Heart left ventricle (tissue), 16 donors: ENCODE measurements at regions not wholly inside any gene's neighbourhood (a gene's known extent, or its start where the extent isn't known, plus 50 kb on each side); places are given as distances from the start of the nearest gene placed in this dataset.

Source experiments
- ATAC-seq, 4 donors: fragments of 200-7000 bp; cut with Tn5 transposase; one replicate each; pipeline ENCODE4 v1.9.1; 2020 to 2022; ENCODE audit warnings: moderate library complexity in 4 of 4, mild to moderate bottlenecking in 3 of 4, moderate number of reproducible peaks in 1 of 4
- DNase-seq, 5 donors: peaks; one replicate each; pipeline ENCODE4 v3.0.0-alpha.2; 2020
- H3K27ac ChIP-seq, 12 donors: fragments of 200-600 bp; sonication (generic) in 4 of 12; one replicate each; pipeline versions ENCODE4 v1.5.0 to v1.8.0; 2016 to 2022; ENCODE audit warnings: mild to moderate bottlenecking in 2 of 12
- H3K27me3 ChIP-seq, 9 donors: fragments of 200-600 bp; sonication (generic) in 2 of 9; one replicate each; pipeline versions ENCODE4 v1.5.1 to v1.8.0; 2016 to 2022; ENCODE audit warnings: mild to moderate bottlenecking in 3 of 9
- H3K36me3 ChIP-seq, 9 donors: fragments of 200-600 bp; sonication (generic) in 2 of 9; one replicate each; pipeline versions ENCODE4 v1.5.0 to v1.8.0; 2018 to 2022; ENCODE audit warnings: mild to moderate bottlenecking in 2 of 9
- H3K4me1 ChIP-seq, 12 donors: fragments of 200-600 bp; sonication (generic) in 4 of 12; one replicate each; pipeline versions ENCODE4 v1.5.0 to v1.8.0; 2016 to 2022; ENCODE audit warnings: mild to moderate bottlenecking in 3 of 12
- H3K4me3 ChIP-seq, 12 donors: fragments of 200-600 bp; sonication (generic) in 4 of 12; one replicate each; pipeline versions ENCODE4 v1.5.0 to v1.8.0; 2017 to 2022; ENCODE audit warnings: mild to moderate bottlenecking in 9 of 12, moderate library complexity in 4 of 12
- H3K9me3 ChIP-seq, 12 donors: fragments of 200-600 bp; sonication (generic) in 4 of 12; one replicate each; pipeline versions ENCODE4 v1.5.0 to v1.8.0; 2016 to 2022; ENCODE audit warnings: mild to moderate bottlenecking in 1 of 12
- POLR2A ChIP-seq, 2 donors: fragments of 450-650 bp; IDR thresholded peaks; one replicate each; pipeline ENCODE4 v1.6.1; 2017; ENCODE audit warnings: antibody characterized with exemption in 2 of 2, mild to moderate bottlenecking in 2 of 2, moderate library complexity in 2 of 2
- WGBS, 4 donors: extraction: QIAGEN DNeasy Blood & Tissue Kit in 2 of 4; methylation state at CpG; one replicate each; pipeline versions ENCODE4 v1.1.5 to v1.1.7; 2013 to 2018; 5-methylcytosine and 5-hydroxymethylcytosine counted together
- intact Hi-C, 10 donors: fragments of 100-400 bp; cut with DNase I; formaldehyde crosslinking; loops; one replicate each; pipeline versions ENCODE4 v1.11.1 to v1.14.2; 2022
- TF ChIP-seq, protein P1 (sequence below), 12 donors: fragments of 200-600 bp; sonication (generic) in 4 of 12; IDR thresholded peaks; one replicate each; pipeline versions ENCODE4 v1.5.0 to v1.8.0; 2018 to 2022; ENCODE audit warnings: antibody characterized with exemption in 12 of 12, mild to moderate bottlenecking in 5 of 12
- donor health status: ischemic (EF 13 %, LVEDD 7.1; RV severe dilation, severe dysfunction).
- donor health status: healthy with polysubstance abuse.
- donor health status: DM: no; HTN: yes; CAD: no.
- donor health status: DM: no; HTN: no; CAD: no.
- donor health status: ischemic (EF 25% LVEDD 6.9; RV normal size, moderate dysfunction).
- donor health status: ischemic (EF 25% LVEDD 5.7; RV mildly dilated, moderate dysfunction).
- donor health status: healthy.
- donor health status: DM: yes; HTN: yes; CAD: no.
- donor health status: ischemic (EF 35%, LVEDD 5.7; RV mildly dilated, moderate dysfunction).
- donor health status: nonischemic (EF 11% LVEDD 7.7; RV severe dilation, severe dysfunction).
- donor health status: DM: yes; HTN: yes; CAD: no.
- donor health status: PGD.
- donor health status: ischemic (EF 29% LVEDD 5.4; RV normal size, mild dysfunction).
- donor health status: nonischemic (EF 23%, LVEDD 6.1; RV moderate dilation, normal function).

DNA sequence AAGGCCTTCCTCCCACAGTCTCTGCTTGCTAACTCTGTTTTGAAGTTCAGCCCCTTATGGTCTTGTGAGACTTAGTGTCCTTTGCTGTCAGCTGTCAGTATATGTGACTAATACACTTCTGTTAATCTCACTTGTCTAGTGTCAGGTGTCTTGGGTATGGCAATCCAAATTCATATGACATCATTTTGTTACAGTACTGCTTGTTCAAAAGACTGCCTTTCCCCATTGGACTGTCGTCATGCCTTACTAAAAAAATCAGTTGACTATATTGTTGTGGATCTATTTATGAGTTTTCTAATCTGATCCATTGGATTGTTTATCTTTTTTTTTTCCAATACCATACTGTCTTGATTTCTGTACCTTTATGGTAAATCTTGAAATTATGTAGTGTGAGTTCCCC lies 611.4 kb upstream of the HS6ST1 start:
- H3K27ac ChIP-seq, result no peak overlapping the region
- no peaks in the 10 kb centered on the region for H3K27me3 ChIP-seq
- intact Hi-C loops, result no loop called here
- no peaks in the 10 kb centered on the region for H3K4me1 ChIP-seq
- WGBS, 4 donors, result 75 to 81% (median 78%) methylated on average over 1 of the region's 1 CpG
- H3K9me3 ChIP-seq, result peaks cover 0 to 22% (median 3%) of the 10 kb centered on the region in 12 donors
- DNase-seq (no peak), ATAC-seq (no peak)
- no peaks in the 10 kb centered on the region for H3K36me3 ChIP-seq
- TF ChIP-seq, protein P1, sequence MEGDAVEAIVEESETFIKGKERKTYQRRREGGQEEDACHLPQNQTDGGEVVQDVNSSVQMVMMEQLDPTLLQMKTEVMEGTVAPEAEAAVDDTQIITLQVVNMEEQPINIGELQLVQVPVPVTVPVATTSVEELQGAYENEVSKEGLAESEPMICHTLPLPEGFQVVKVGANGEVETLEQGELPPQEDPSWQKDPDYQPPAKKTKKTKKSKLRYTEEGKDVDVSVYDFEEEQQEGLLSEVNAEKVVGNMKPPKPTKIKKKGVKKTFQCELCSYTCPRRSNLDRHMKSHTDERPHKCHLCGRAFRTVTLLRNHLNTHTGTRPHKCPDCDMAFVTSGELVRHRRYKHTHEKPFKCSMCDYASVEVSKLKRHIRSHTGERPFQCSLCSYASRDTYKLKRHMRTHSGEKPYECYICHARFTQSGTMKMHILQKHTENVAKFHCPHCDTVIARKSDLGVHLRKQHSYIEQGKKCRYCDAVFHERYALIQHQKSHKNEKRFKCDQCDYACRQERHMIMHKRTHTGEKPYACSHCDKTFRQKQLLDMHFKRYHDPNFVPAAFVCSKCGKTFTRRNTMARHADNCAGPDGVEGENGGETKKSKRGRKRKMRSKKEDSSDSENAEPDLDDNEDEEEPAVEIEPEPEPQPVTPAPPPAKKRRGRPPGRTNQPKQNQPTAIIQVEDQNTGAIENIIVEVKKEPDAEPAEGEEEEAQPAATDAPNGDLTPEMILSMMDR (IDR thresholded peaks at IDR 0.05), result no peak
- TF ChIP-seq POLR2A (IDR thresholded peaks at IDR 0.05), result no peak
- H3K4me3 ChIP-seq, result no peak overlapping the region

- Histone ChIP-seq H3K27me3 (peaks cover 0 to 4% (median 0%) of the 10 kb centered on the region in 9 donors), H3K9me3 (no peaks in the 10 kb centered on the region), H3K4me1 (no peaks in the 10 kb centered on the region), H3K27ac (no peak overlapping the region), H3K36me3 (no peaks in the 10 kb centered on the region), H3K4me3 (no peak overlapping the region)
- 89 to 92% (median 91%) methylated on average over 12 of the region's 12 CpGs for WGBS, 4 donors
- no peak for TF ChIP-seq POLR2A (IDR thresholded peaks at IDR 0.05)
- TF ChIP-seq, protein P1 (IDR thresholded peaks at IDR 0.05), result no peak
- DNase-seq, result no peak
- ATAC-seq, result no peak
- intact Hi-C loops, result no loop called here
Measured at GRCh38 chr2:128940378-128940777, 621.7 kb upstream of the HS6ST1 start.

- no peak for DNase-seq
- Histone ChIP-seq H3K27ac (no peak overlapping the region), H3K27me3 (peaks cover 0 to 4% (median 0%) of the 10 kb centered on the region in 9 donors), H3K9me3 (no peaks in the 10 kb centered on the region), H3K4me1 (no peaks in the 10 kb centered on the region), H3K36me3 (no peaks in the 10 kb centered on the region), H3K4me3 (no peak overlapping the region)
- intact Hi-C loops, result no loop called here
- WGBS, 4 donors, result 51 to 74% (median 71%) methylated on average over 2 to 3 of the region's 3 CpGs
- TF ChIP-seq, protein P1 (IDR thresholded peaks at IDR 0.05), result no peak
- no peak for TF ChIP-seq POLR2A (IDR thresholded peaks at IDR 0.05)
- no peak for ATAC-seq
Measured at GRCh38 chr2:128941751-128942150, 623.1 kb upstream of the HS6ST1 start.

DNA sequence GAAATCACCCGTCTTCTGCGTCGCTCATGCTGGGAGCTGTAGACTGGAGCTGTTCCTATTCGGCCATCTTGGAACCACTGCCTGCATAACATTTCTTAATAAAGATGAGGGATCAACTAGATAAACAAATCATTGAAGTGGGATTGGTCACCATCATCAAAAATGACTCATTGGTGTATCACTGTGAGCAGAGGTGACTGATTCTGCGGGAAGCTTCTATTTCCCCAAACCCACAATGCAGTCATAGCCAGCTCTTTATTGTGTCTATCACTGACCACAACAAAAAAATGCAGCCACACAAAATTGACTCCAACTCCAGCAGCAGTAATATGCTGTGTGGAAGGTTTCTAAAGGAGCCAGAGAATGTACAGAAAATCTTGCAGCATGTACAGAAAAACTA lies 630.7 kb upstream of the HS6ST1 start:
- TF ChIP-seq, protein P1 (IDR thresholded peaks at IDR 0.05), result no peak
- TF ChIP-seq POLR2A (IDR thresholded peaks at IDR 0.05), result no peak
- intact Hi-C loops, result no loop called here
- ATAC-seq (no peak), DNase-seq (no peak)
- 96% methylated on average over 5 of the region's 5 CpGs for WGBS, 4 donors
- H3K9me3 ChIP-seq, result peaks cover 0 to 8% (median 0%) of the 10 kb centered on the region in 12 donors
- peaks cover 0 to 5% (median 0%) of the 10 kb centered on the region in 9 donors for H3K27me3 ChIP-seq
- H3K27ac ChIP-seq, result no peak overlapping the region
- no peaks in the 10 kb centered on the region for H3K36me3 ChIP-seq
- no peak overlapping the region for H3K4me3 ChIP-seq
- H3K4me1 ChIP-seq, result no peaks in the 10 kb centered on the region
